ENCODE measurements at regions not wholly inside any gene's neighbourhood (a gene's known extent, or its start where the extent isn't known, plus 50 kb on each side); places are given as distances from the start of the nearest gene placed in this dataset.

- DNase-seq (no peak), ATAC-seq (no peak)
- Histone ChIP-seq H3K36me3 (ENCODE audit: insufficient read depth in 1 of 2, low read depth in 1 of 2) (no peaks in the 10 kb centered on the region), H3K27ac (no peak overlapping the region), H3K4me1 (no peaks in the 10 kb centered on the region), H3K27me3 (ENCODE audit: insufficient read depth in 3 of 3, low read length in 2 of 3) (no peaks in the 10 kb centered on the region), H3K9me3 (no peaks in the 10 kb centered on the region), H3K4me3 (no peak overlapping the region)
- intact Hi-C loops (cut with DNase I) = no loop called here
- TF ChIP-seq, protein P1, sequence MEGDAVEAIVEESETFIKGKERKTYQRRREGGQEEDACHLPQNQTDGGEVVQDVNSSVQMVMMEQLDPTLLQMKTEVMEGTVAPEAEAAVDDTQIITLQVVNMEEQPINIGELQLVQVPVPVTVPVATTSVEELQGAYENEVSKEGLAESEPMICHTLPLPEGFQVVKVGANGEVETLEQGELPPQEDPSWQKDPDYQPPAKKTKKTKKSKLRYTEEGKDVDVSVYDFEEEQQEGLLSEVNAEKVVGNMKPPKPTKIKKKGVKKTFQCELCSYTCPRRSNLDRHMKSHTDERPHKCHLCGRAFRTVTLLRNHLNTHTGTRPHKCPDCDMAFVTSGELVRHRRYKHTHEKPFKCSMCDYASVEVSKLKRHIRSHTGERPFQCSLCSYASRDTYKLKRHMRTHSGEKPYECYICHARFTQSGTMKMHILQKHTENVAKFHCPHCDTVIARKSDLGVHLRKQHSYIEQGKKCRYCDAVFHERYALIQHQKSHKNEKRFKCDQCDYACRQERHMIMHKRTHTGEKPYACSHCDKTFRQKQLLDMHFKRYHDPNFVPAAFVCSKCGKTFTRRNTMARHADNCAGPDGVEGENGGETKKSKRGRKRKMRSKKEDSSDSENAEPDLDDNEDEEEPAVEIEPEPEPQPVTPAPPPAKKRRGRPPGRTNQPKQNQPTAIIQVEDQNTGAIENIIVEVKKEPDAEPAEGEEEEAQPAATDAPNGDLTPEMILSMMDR (IDR thresholded peaks at IDR 0.05) = no peak
Observed at GRCh38 chr4:120415896-120416295, 349.2 kb upstream of the MAD2L1 start.

GRCh38 chr4:120406960-120407359 is 340.3 kb upstream of the MAD2L1 start:
- no peaks in the 10 kb centered on the region for H3K36me3 ChIP-seq (ENCODE audit: insufficient read depth in 1 of 2, low read depth in 1 of 2)
- TF ChIP-seq, protein P1 (IDR thresholded peaks at IDR 0.05) = no peak
- ATAC-seq (no peak), DNase-seq (no peak)
- no peaks in the 10 kb centered on the region for H3K4me1 ChIP-seq
- H3K27ac ChIP-seq = no peak overlapping the region
- H3K27me3 ChIP-seq (ENCODE audit: insufficient read depth in 3 of 3, low read length in 2 of 3) = no peaks in the 10 kb centered on the region
- intact Hi-C loops (cut with DNase I) = no loop called here
- H3K4me3 ChIP-seq = no peak overlapping the region
- H3K9me3 ChIP-seq = peaks cover 12% of the 10 kb centered on the region

DNA sequence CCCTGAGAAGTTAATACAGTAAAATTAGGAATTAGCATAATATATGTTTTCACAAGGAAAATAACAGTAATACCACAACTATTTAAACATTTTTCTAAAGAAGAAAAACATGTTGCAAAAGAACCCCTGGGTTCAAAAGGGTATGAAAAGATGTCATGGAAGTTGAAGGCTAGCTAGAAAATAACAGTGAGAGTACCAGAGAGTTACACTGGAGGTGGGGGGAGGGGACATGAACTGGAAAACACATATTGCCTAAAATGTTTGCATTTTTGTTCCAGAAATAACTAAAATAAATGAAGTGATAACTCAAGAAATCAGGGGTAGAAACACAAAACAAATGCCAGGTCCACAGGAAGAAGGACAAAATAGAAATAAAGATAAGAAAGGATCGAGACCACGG is 336.6 kb upstream of the MAD2L1 start:
- Histone ChIP-seq H3K9me3 (peaks cover 3% of the 10 kb centered on the region), H3K4me1 (no peaks in the 10 kb centered on the region), H3K27me3 (ENCODE audit: insufficient read depth in 3 of 3, low read length in 2 of 3) (no peaks in the 10 kb centered on the region), H3K4me3 (no peak overlapping the region), H3K36me3 (ENCODE audit: insufficient read depth in 1 of 2, low read depth in 1 of 2) (no peaks in the 10 kb centered on the region), H3K27ac (no peak overlapping the region)
- 87 to 94% (median 93%) methylated on average over 2 of the region's 2 CpGs for WGBS, 3 donors
- no peak for ATAC-seq
- TF ChIP-seq, protein P1 (IDR thresholded peaks at IDR 0.05) = no peak
- no peak for DNase-seq
- intact Hi-C loops (cut with DNase I) = no loop called here

DNA sequence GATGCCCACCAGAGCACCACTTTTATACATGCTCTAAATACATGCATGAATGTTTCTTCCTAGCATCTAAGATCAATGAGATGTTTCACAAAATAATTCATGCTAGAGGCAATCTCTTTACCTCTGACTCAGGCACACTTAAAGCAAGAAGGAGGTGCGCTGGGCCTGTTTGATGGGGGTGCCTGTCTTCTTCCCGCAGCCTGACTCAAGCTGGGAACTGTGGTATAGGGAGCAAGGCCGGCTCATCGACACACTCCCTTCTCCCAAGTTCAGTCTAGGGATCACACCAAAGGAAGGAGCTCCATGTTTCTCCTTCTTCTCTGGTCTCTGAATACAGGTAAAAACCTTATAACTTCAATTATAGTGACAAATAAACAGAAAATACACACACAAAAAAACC is 333.8 kb upstream of the MAD2L1 start:
- no peaks in the 10 kb centered on the region for H3K9me3 ChIP-seq
- ATAC-seq = no peak
- no peaks in the 10 kb centered on the region for H3K27me3 ChIP-seq (ENCODE audit: insufficient read depth in 3 of 3, low read length in 2 of 3)
- H3K4me1 ChIP-seq = no peaks in the 10 kb centered on the region
- H3K36me3 ChIP-seq (ENCODE audit: insufficient read depth in 1 of 2, low read depth in 1 of 2) = no peaks in the 10 kb centered on the region
- TF ChIP-seq, protein P1 (IDR thresholded peaks at IDR 0.05) = no peak
- intact Hi-C loops (cut with DNase I) = no loop called here
- no peak overlapping the region for H3K27ac ChIP-seq
- no peak overlapping the region for H3K4me3 ChIP-seq
- WGBS, 3 donors = 91 to 95% (median 91%) methylated on average over 4 of the region's 4 CpGs
- no peak for DNase-seq

DNA sequence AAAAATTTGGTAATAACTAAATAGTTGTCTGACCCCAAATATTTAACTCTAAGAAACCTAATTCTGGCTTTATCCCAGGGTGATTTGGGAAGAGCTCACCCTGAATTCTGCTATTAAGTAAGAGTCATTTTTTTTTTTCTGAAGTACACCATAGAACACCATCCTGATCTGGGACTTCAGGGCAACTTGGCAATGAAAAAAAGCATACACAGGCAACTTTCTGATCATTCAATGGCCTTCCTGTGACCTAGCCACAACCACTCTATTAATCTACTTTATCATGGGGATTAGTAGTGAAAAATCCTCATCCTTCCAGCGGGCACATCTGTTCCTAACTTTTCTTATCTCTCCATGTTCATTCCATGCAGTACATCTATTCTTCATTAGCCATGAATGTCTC is 333.2 kb upstream of the MAD2L1 start:
- H3K27ac ChIP-seq = no peak overlapping the region
- H3K4me3 ChIP-seq = no peak overlapping the region
- no peaks in the 10 kb centered on the region for H3K27me3 ChIP-seq (ENCODE audit: insufficient read depth in 3 of 3, low read length in 2 of 3)
- intact Hi-C loops (cut with DNase I) = no loop called here
- H3K36me3 ChIP-seq (ENCODE audit: insufficient read depth in 1 of 2, low read depth in 1 of 2) = no peaks in the 10 kb centered on the region
- DNase-seq (no peak), ATAC-seq (no peak)
- TF ChIP-seq, protein P1 (IDR thresholded peaks at IDR 0.05) = no peak
- WGBS, 3 donors = 53 to 71% (median 56%) methylated on average over 1 of the region's 1 CpG
- no peaks in the 10 kb centered on the region for H3K9me3 ChIP-seq
- no peaks in the 10 kb centered on the region for H3K4me1 ChIP-seq
